GM13976 (cell line): ENCODE measurements at regions not wholly inside any gene's neighbourhood (a gene's known extent, or its start where the extent isn't known, plus 50 kb on each side); places are given as distances from the start of the nearest gene placed in this dataset.

Source experiments
- DNase-seq: peaks from one replicate; pipeline ENCODE4 v3.0.0; 2012; ENCODE audit warnings: low spot score
- in situ Hi-C: fragments of 300-500 bp; cut with MboI; formaldehyde crosslinking; loops from one replicate; pipeline ENCODE4 v1.12.0; 2022; ENCODE audit warnings: low sequenced_read_pairs, mixed read lengths, inconsistent platforms; ENCODE audit not compliant: unreplicated experiment
- TF ChIP-seq, protein P1 (sequence below): IDR thresholded peaks from 2 replicates; pipeline ENCODE4 v1.5.1; 2012; ENCODE audit warnings: borderline replicate concordance, mild to moderate bottlenecking; ENCODE audit not compliant: insufficient read depth; ENCODE audit errors: extremely low read depth, missing control alignments, control extremely low read depth

- in situ Hi-C loops = no loop called here
- TF ChIP-seq, protein P1, sequence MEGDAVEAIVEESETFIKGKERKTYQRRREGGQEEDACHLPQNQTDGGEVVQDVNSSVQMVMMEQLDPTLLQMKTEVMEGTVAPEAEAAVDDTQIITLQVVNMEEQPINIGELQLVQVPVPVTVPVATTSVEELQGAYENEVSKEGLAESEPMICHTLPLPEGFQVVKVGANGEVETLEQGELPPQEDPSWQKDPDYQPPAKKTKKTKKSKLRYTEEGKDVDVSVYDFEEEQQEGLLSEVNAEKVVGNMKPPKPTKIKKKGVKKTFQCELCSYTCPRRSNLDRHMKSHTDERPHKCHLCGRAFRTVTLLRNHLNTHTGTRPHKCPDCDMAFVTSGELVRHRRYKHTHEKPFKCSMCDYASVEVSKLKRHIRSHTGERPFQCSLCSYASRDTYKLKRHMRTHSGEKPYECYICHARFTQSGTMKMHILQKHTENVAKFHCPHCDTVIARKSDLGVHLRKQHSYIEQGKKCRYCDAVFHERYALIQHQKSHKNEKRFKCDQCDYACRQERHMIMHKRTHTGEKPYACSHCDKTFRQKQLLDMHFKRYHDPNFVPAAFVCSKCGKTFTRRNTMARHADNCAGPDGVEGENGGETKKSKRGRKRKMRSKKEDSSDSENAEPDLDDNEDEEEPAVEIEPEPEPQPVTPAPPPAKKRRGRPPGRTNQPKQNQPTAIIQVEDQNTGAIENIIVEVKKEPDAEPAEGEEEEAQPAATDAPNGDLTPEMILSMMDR = no peak
- no peak for DNase-seq
Measured at GRCh38 chr11:33479231-33479630, 221.4 kb downstream of the C11orf91 start.

DNA sequence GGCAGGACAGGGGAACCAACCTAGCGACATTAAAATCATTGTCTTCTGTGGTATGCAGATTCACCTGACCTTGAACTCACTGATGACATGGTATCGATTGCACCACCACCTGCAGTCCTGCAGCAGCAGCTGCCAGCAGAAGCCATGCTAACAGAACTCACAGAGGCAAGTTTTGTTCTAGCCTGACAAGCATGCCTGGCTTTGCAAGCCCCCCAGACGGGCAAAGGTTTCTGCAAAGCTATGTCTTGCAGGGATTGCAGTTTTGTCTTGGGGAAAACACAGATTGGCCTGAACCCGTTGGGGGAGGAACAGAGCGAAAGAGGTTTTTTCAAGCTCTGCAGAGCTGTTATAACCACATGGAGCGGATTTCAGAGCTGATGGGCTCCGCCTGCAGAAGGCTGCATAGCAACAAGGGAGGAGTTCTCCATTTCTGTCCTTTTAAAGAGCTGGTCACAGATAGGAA lies 221.0 kb downstream of the HIPK3 start:
- in situ Hi-C loops = no loop called here
- TF ChIP-seq, protein P1 = no peak
- DNase-seq = no peak

GRCh38 chr11:33476945-33477606 lies 219.9 kb downstream of the HIPK3 start:
- TF ChIP-seq, protein P1 = no peak
- DNase-seq = no peak
- in situ Hi-C loops = no loop called here

DNA sequence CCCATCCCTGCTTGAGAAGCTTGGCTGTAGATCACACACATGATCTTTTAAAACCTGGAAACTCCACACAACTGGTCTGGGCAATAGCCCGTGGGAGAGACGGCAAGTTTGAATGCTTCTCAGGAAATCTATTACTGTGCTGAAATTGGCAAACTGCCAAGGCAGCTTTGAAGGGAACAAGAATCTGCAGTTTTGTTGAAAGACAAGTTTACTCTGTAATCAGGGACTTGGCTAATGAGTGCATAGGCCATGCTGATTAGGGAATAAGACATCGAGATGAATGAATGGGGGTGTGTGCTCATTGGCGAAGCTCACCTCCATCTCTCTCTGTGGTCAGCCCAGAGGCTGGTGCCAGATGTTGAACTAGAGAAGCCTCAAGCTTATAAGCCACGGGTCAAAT lies 218.8 kb downstream of the HIPK3 start:
- TF ChIP-seq, protein P1 = no peak
- no peak for DNase-seq
- in situ Hi-C loops = no loop called here

DNA sequence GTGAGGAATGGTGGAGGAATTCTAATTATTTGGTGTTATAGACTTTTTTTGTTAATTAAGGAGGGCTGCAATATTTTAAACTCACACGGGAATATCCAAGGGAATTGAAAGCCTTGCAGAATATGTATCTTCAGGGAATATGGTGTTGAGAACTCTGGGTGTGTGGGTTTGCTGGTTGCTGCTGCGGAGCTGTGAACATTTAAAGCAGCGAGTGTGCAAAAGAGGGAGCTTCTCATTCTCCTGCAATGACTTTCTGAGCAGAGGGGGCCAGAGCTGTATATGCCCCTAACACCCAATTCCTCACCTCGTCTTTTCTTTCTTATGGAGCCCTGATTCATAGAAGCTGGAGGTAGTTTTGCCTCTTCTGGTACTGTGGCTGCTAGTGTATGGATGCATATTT lies 217.7 kb downstream of the HIPK3 start:
- in situ Hi-C loops = no loop called here
- TF ChIP-seq, protein P1 = no peak
- no peak for DNase-seq

DNA sequence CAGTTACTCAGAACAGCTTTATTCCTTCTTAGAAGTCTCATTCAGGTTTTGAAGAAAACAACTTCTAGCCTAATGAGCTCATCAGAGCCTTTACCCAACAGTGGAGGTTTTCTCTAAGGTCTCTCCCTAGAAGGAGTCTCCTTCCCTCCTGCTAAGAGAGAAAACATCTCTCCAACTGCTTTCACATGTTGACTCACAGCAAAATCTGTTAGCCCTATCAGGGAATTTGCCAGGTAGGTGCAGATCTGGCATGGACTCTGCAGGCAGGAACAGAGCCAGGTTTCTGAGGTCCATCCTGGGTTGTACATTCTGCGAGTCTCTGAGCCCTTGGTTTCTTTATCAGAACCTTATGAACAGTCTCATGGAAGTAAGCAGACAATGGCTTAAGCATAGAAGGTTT lies 214.4 kb downstream of the HIPK3 start:
- no peak for DNase-seq
- in situ Hi-C loops = no loop called here
- TF ChIP-seq, protein P1 = no peak
